SHP77 (cell line): ENCODE measurements at regions not wholly inside any gene's neighbourhood (a gene's known extent, or its start where the extent isn't known, plus 50 kb on each side); places are given as distances from the start of the nearest gene placed in this dataset.
"Not testable (repeated sequence)": the region's sequence is repeated elsewhere in the genome, so short reads cannot be mapped to it uniquely, and the experiment has no call there.

ENCODE experiments used
- DNase-seq, 2 experiments: peaks; one replicate each; lab custom pipeline; 2025; lab: John Stamatoyannopoulos, UW

GRCh38 chr10:4635883-4636282 lies 190.1 kb upstream of the AKR1E2 start:
- DNase-seq = no peak

GRCh38 chr10:4635388-4635787 lies 190.6 kb upstream of the AKR1E2 start:
- no peak for DNase-seq

- no peak for DNase-seq
These were observed 192.2 kb upstream of the AKR1E2 start for GRCh38 chr10:4633776-4634175.

- no peak for DNase-seq
These were observed 192.8 kb upstream of the AKR1E2 start for GRCh38 chr10:4633186-4633585.

- DNase-seq = no peak
These were observed 193.2 kb upstream of the AKR1E2 start for GRCh38 chr10:4632757-4633156.

GRCh38 chr10:4626919-4627318 lies 199.1 kb upstream of the AKR1E2 start:
- DNase-seq = no peak

- no peak for DNase-seq
These were observed 202.1 kb upstream of the AKR1E2 start for GRCh38 chr10:4623757-4624420.

- DNase-seq = no peak
These were observed 202.8 kb upstream of the AKR1E2 start for GRCh38 chr10:4623200-4623599.

- DNase-seq = no peak
These were observed 203.6 kb upstream of the AKR1E2 start for GRCh38 chr10:4622384-4622783.

GRCh38 chr10:4617589-4617988 lies 208.4 kb upstream of the AKR1E2 start:
- no peak for DNase-seq

- DNase-seq = no peak
These were observed 211.0 kb upstream of the AKR1E2 start for GRCh38 chr10:4615042-4615441.

GRCh38 chr10:4609251-4609650 lies 216.8 kb upstream of the AKR1E2 start:
- no peak for DNase-seq

GRCh38 chr10:4607681-4608080 lies 218.3 kb upstream of the AKR1E2 start:
- no peak for DNase-seq

GRCh38 chr10:4606856-4607636 lies 219.0 kb upstream of the AKR1E2 start:
- DNase-seq = no peak

GRCh38 chr10:4602764-4603491 lies 223.1 kb upstream of the AKR1E2 start:
- no peak for DNase-seq

- no peak for DNase-seq
These were observed 226.5 kb upstream of the AKR1E2 start for GRCh38 chr10:4599471-4599870.

GRCh38 chr10:4597898-4598297 lies 228.1 kb upstream of the AKR1E2 start:
- not testable (repeated sequence) for DNase-seq

GRCh38 chr10:4596951-4597350 lies 229.1 kb upstream of the AKR1E2 start:
- no peak for DNase-seq

- no peak for DNase-seq
These were observed 230.2 kb upstream of the AKR1E2 start for GRCh38 chr10:4595719-4596319.

GRCh38 chr10:4590807-4591206 lies 235.2 kb upstream of the AKR1E2 start:
- DNase-seq = no peak

- no peak for DNase-seq
These were observed 237.2 kb upstream of the AKR1E2 start for GRCh38 chr10:4588824-4589223.

- no peak for DNase-seq
These were observed 238.5 kb upstream of the AKR1E2 start for GRCh38 chr10:4587466-4587865.

GRCh38 chr10:4586776-4587175 lies 239.2 kb upstream of the AKR1E2 start:
- no peak for DNase-seq
